GM12878 (cell line): ENCODE measurements at regions not wholly inside any gene's neighbourhood (a gene's known extent, or its start where the extent isn't known, plus 50 kb on each side); places are given as distances from the start of the nearest gene placed in this dataset.

ENCODE experiments used
- ATAC-seq: fragments of 200-7000 bp; cut with Tn5 transposase; 3 replicates; pipeline ENCODE4 v1.9.1; 2020; ENCODE audit warnings: mild to moderate bottlenecking, moderate library complexity
- BruUV-seq: library from RNA; stranded (reverse); fragments of 400-500 nt; replicated peaks from 2 replicates; lab custom pipeline; 2021; lab: Mats Ljungman, UMichigan
- CTCF ChIA-PET: fragments of 300-600 bp; sonication (Branson Sonifier 250); formaldehyde crosslinking; extraction: SDS; loops from one replicate; lab custom pipeline; 2021; ENCODE audit warnings: inconsistent platforms; lab: Yijun Ruan, JAX
- POLR2A ChIA-PET: fragments of 350-600 bp; formaldehyde crosslinking; extraction: SDS; loops from one replicate; lab custom pipeline; 2021; ENCODE audit warnings: inconsistent platforms; lab: Charles Lee
- RAD21 ChIA-PET: fragments of 300-600 bp; sonication (Branson Sonifier 250); formaldehyde crosslinking; loops from one replicate; lab custom pipeline; 2023; ENCODE audit warnings: antibody characterized with exemption; ENCODE audit not compliant: unreplicated experiment; lab: Charles Lee
- SMC1A ChIA-PET: fragments of 300-600 bp; sonication (Branson Sonifier 250); formaldehyde crosslinking; loops from one replicate; lab custom pipeline; 2023; ENCODE audit not compliant: unreplicated experiment, uncharacterized antibody; lab: Charles Lee
- DNase-seq: peaks from one replicate; pipeline ENCODE4 v3.0.0-alpha.2; 2011; ENCODE audit warnings: low read depth, low spot score
- FAIRE-seq: peaks from 3 replicates; lab custom pipeline; 2011; peaks lifted over from hg19 to GRCh38; lab: Jason Lieb, UNC
- H2AFZ ChIP-seq: 2 replicates; pipeline ENCODE4 v1.6.0; 2011; ENCODE audit warnings: low read depth, low read length, control low read depth; ENCODE audit not compliant: control insufficient read depth
- H3K27ac ChIP-seq: 2 replicates; pipeline ENCODE4 v1.5.1; 2011; ENCODE audit warnings: control low read depth; ENCODE audit not compliant: control insufficient read depth, insufficient read depth
- H3K27me3 ChIP-seq, 2 experiments: replicated peaks in 1 of 2; 2 replicates each; pipeline versions ENCODE4 v1.6.0 to v1.6.1; 2011; ENCODE audit warnings: low read length in 1 of 2; ENCODE audit not compliant: control insufficient read depth in 2 of 2, insufficient read depth in 2 of 2
- H3K36me3 ChIP-seq, 2 experiments: 2 replicates each; pipeline ENCODE4 v1.5.1; 2011; ENCODE audit warnings: low read length in 1 of 2; ENCODE audit not compliant: control insufficient read depth in 2 of 2, insufficient read depth in 2 of 2
- H3K4me1 ChIP-seq: 2 replicates; pipeline ENCODE4 v1.6.1; 2011; ENCODE audit warnings: mild to moderate bottlenecking, low read length, moderate library complexity, mixed read lengths; ENCODE audit not compliant: control insufficient read depth, insufficient read depth
- H3K4me2 ChIP-seq: 2 replicates; pipeline ENCODE4 v1.6.0; 2011; ENCODE audit warnings: control low read depth; ENCODE audit not compliant: control insufficient read depth, insufficient read depth
- H3K4me3 ChIP-seq: fragments of 200-600 bp; sonication (generic); 2 replicates; pipeline ENCODE4 v1.5.1; 2016
- H3K79me2 ChIP-seq: 2 replicates; pipeline ENCODE4 v1.6.0; 2011; ENCODE audit warnings: low read length; ENCODE audit not compliant: control insufficient read depth, insufficient read depth
- H3K9ac ChIP-seq: 2 replicates; pipeline ENCODE4 v1.8.0; 2011; ENCODE audit warnings: low read length, control low read depth, mixed read lengths; ENCODE audit not compliant: control insufficient read depth, insufficient read depth
- H3K9me3 ChIP-seq: replicated peaks from 3 replicates; pipeline ENCODE4 v1.5.1; 2011; ENCODE audit warnings: mild to moderate bottlenecking, low read length; ENCODE audit not compliant: control insufficient read depth, insufficient read depth
- H4K20me1 ChIP-seq: 2 replicates; pipeline ENCODE4 v1.6.0; 2011; ENCODE audit not compliant: control insufficient read depth, insufficient read depth
- BCL11A ChIP-seq: IDR thresholded peaks from 2 replicates; pipeline ENCODE4 v1.6.1; 2011; ENCODE audit warnings: low read depth, low read length
- CBFB ChIP-seq: IDR thresholded peaks from 2 replicates; pipeline ENCODE4 v1.6.1; 2016; ENCODE audit warnings: antibody characterized with exemption, low read depth
- CREB1 ChIP-seq: IDR thresholded peaks from 2 replicates; pipeline ENCODE4 v1.6.1; 2012; ENCODE audit warnings: low read depth, mild to moderate bottlenecking, inconsistent platforms
- JUNB ChIP-seq: IDR thresholded peaks from 2 replicates; pipeline ENCODE4 v1.6.1; 2016; ENCODE audit warnings: antibody characterized with exemption, mild to moderate bottlenecking
- KAT2A ChIP-seq: conservative IDR thresholded peaks from 2 replicates; pipeline ENCODE4 v1.6.1; 2011; ENCODE audit warnings: low read depth, low read length; ENCODE audit not compliant: control insufficient read depth
- MXI1 ChIP-seq: fragments of 150-350 bp; IDR thresholded peaks from 2 replicates; pipeline ENCODE4 v1.6.1; 2011; ENCODE audit warnings: low read depth, mild to moderate bottlenecking, inconsistent platforms, low read length, improper control_type of control experiment
- NFYA ChIP-seq: IDR thresholded peaks from 2 replicates; pipeline ENCODE4 v1.6.1; 2011; ENCODE audit warnings: low read depth, mild to moderate bottlenecking, low read length, improper control_type of control experiment, borderline replicate concordance
- TAF1 ChIP-seq: IDR thresholded peaks from 2 replicates; pipeline ENCODE4 v1.6.1; 2011; ENCODE audit warnings: mild to moderate bottlenecking, low read depth, low read length, borderline replicate concordance
- WGBS: methylation state at CpG from one replicate; pipeline ENCODE4 v1.1.6; 2016; ENCODE audit warnings: low lambda C conversion rate; ENCODE audit not compliant: insufficient replicate concordance, insufficient coverage; ENCODE audit errors: missing lambda C conversion rate; 5-methylcytosine and 5-hydroxymethylcytosine counted together
- in situ Hi-C: fragments of 300-500 bp; cut with MboI; formaldehyde crosslinking; loops from 9 replicates; pipeline ENCODE4 v1.14.3; 2018; ENCODE audit warnings: mixed read lengths
- intact Hi-C: fragments of 100-400 bp; cut with micrococcal nuclease; formaldehyde crosslinking; loops from one replicate; pipeline ENCODE4 v1.14.2; 2022; ENCODE audit not compliant: unreplicated experiment
- TF ChIP-seq, protein P1 (sequence below): fragments of 450-650 bp; IDR thresholded peaks from 2 replicates; pipeline ENCODE4 v1.6.1; 2017; ENCODE audit warnings: borderline replicate concordance
- TF ChIP-seq, protein P2 (sequence below): fragments of 450-650 bp; IDR thresholded peaks from 2 replicates; pipeline ENCODE4 v1.6.1; 2017; ENCODE audit warnings: mild to moderate bottlenecking

DNA sequence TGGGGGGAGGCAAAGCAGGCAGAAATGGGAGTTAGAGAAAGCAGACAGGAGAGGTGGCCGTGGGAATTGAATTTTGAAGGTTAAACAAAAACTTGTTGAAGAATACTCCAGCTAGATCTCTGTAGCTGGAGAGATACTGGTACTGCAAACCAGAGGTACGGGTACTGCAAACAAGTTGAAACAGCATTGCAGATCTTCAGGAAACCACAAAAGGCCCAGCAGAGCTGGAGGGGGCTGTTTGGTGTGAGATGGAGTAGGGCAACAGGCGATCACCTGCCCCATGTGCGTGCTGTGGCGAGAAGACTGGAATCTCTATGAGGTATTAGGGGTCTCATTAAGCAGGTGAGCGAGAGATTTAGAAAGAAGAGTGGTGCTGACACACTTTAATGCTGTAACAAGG lies 77.7 kb upstream of the RGS4 start:
- TF ChIP-seq BCL11A (no peak), KAT2A (no peak), JUNB (no peak), CBFB (no peak), CREB1 (no peak), MXI1 (no peak), TAF1 (no peak), NFYA (no peak)
- TF ChIP-seq, protein P1, sequence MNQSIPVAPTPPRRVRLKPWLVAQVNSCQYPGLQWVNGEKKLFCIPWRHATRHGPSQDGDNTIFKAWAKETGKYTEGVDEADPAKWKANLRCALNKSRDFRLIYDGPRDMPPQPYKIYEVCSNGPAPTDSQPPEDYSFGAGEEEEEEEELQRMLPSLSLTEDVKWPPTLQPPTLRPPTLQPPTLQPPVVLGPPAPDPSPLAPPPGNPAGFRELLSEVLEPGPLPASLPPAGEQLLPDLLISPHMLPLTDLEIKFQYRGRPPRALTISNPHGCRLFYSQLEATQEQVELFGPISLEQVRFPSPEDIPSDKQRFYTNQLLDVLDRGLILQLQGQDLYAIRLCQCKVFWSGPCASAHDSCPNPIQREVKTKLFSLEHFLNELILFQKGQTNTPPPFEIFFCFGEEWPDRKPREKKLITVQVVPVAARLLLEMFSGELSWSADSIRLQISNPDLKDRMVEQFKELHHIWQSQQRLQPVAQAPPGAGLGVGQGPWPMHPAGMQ: no peak
- TF ChIP-seq, protein P2, sequence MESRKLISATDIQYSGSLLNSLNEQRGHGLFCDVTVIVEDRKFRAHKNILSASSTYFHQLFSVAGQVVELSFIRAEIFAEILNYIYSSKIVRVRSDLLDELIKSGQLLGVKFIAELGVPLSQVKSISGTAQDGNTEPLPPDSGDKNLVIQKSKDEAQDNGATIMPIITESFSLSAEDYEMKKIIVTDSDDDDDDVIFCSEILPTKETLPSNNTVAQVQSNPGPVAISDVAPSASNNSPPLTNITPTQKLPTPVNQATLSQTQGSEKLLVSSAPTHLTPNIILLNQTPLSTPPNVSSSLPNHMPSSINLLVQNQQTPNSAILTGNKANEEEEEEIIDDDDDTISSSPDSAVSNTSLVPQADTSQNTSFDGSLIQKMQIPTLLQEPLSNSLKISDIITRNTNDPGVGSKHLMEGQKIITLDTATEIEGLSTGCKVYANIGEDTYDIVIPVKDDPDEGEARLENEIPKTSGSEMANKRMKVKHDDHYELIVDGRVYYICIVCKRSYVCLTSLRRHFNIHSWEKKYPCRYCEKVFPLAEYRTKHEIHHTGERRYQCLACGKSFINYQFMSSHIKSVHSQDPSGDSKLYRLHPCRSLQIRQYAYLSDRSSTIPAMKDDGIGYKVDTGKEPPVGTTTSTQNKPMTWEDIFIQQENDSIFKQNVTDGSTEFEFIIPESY: no peak
- TF ChIP-seq, all 136 proteins: peak for 0
- in situ Hi-C loops: loop anchor here (25.0 kb wide), 1 partner anchor 104 kb away; no protein-coding TSS in a partner anchor
- H3K4me2 ChIP-seq: no peak overlapping the region
- H2AFZ ChIP-seq: no peak overlapping the region
- DNase-seq (no peak), FAIRE-seq (no peak), ATAC-seq (no peak)
- WGBS: 37% methylated on average over 6 of the region's 6 CpGs
- H4K20me1 ChIP-seq: no peaks in the 10 kb centered on the region
- intact Hi-C loops: no loop called here
- ChIA-PET SMC1A (no interaction called here), RAD21 (no interaction called here), CTCF (no interaction called here), POLR2A (no interaction called here)
- H3K79me2 ChIP-seq: no peaks in the 10 kb centered on the region
- no peaks in the 10 kb centered on the region for H3K4me1 ChIP-seq
- no peaks in the 10 kb centered on the region for H3K9me3 ChIP-seq
- no peaks in the 10 kb centered on the region; a peak in 1 of 4 replicates for H3K27me3 ChIP-seq
- no TSS peak for BruUV-seq
- no peaks in the 10 kb centered on the region for H3K36me3 ChIP-seq
- H3K27ac ChIP-seq: no peak overlapping the region
- no peak overlapping the region for H3K4me3 ChIP-seq
- no peak overlapping the region for H3K9ac ChIP-seq
